OCI-LY3 (cell line): ENCODE measurements at regions not wholly inside any gene's neighbourhood (a gene's known extent, or its start where the extent isn't known, plus 50 kb on each side); places are given as distances from the start of the nearest gene placed in this dataset.

ENCODE experiments used
- EZH2phosphoT487 ChIP-seq: fragments of 200-600 bp; shearing (Covaris generic); IDR thresholded peaks from 2 replicates; pipeline ENCODE4 v1.6.1; 2018; ENCODE audit warnings: antibody characterized with exemption, mixed run types, low read depth
- TF ChIP-seq, protein P1 (sequence below): fragments of 200-600, 300-600 bp; sonication (generic); IDR thresholded peaks from 2 replicates; pipeline ENCODE4 v1.5.1; 2014; ENCODE audit warnings: antibody characterized with exemption, low read length, low read depth

DNA sequence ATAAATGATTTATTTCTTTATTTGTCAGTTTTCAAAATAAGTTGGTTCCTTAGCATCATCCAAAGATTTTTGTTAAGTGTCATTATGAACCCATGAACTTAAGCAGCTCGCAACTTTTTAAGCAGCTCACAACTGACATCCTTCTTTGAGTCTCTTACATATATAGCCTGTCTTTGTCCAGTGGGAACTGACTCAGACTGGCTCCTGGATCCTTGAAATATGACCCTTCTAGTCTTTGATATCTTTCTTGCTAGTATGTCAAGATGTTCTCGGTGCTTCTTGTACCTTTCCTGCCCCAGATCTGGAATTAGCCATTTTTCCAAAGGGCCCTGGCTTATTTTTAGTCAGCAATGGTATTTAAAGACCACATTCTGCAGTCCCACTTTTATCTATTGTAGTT, 53.9 kb upstream of the ARID5B start:
- TF ChIP-seq EZH2phosphoT487 = no peak
- TF ChIP-seq, protein P1, sequence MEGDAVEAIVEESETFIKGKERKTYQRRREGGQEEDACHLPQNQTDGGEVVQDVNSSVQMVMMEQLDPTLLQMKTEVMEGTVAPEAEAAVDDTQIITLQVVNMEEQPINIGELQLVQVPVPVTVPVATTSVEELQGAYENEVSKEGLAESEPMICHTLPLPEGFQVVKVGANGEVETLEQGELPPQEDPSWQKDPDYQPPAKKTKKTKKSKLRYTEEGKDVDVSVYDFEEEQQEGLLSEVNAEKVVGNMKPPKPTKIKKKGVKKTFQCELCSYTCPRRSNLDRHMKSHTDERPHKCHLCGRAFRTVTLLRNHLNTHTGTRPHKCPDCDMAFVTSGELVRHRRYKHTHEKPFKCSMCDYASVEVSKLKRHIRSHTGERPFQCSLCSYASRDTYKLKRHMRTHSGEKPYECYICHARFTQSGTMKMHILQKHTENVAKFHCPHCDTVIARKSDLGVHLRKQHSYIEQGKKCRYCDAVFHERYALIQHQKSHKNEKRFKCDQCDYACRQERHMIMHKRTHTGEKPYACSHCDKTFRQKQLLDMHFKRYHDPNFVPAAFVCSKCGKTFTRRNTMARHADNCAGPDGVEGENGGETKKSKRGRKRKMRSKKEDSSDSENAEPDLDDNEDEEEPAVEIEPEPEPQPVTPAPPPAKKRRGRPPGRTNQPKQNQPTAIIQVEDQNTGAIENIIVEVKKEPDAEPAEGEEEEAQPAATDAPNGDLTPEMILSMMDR = no peak
